LNCAP (cell line): ENCODE measurements at regions not wholly inside any gene's neighbourhood (a gene's known extent, or its start where the extent isn't known, plus 50 kb on each side); places are given as distances from the start of the nearest gene placed in this dataset.

ENCODE experiments used
- TF ChIP-seq, protein P1 (sequence below): fragments of 450-650 bp; IDR thresholded peaks from 2 replicates; pipeline ENCODE4 v1.5.1; 2017; ENCODE audit warnings: mild to moderate bottlenecking

DNA sequence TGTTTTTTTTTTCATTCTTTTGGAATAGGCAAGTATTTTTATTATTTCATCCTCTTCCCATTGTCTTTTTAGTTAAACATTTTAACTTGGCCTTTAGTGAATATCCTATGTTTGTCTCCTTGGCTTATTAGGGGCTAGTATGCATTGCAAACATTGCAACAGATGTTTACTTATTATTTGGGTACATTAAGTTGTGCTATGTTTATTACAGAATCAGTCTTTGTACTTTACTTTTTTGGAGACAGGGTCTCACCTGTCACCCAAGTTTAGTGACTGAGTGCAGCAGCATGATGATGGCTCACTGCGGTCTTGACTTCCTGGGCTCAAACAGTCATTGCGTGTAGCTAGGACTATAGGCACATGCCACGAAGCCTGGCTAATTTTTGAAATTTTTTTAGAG lies 51.1 kb upstream of the NUDT6 start:
- TF ChIP-seq, protein P1, sequence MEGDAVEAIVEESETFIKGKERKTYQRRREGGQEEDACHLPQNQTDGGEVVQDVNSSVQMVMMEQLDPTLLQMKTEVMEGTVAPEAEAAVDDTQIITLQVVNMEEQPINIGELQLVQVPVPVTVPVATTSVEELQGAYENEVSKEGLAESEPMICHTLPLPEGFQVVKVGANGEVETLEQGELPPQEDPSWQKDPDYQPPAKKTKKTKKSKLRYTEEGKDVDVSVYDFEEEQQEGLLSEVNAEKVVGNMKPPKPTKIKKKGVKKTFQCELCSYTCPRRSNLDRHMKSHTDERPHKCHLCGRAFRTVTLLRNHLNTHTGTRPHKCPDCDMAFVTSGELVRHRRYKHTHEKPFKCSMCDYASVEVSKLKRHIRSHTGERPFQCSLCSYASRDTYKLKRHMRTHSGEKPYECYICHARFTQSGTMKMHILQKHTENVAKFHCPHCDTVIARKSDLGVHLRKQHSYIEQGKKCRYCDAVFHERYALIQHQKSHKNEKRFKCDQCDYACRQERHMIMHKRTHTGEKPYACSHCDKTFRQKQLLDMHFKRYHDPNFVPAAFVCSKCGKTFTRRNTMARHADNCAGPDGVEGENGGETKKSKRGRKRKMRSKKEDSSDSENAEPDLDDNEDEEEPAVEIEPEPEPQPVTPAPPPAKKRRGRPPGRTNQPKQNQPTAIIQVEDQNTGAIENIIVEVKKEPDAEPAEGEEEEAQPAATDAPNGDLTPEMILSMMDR, result no peak

DNA sequence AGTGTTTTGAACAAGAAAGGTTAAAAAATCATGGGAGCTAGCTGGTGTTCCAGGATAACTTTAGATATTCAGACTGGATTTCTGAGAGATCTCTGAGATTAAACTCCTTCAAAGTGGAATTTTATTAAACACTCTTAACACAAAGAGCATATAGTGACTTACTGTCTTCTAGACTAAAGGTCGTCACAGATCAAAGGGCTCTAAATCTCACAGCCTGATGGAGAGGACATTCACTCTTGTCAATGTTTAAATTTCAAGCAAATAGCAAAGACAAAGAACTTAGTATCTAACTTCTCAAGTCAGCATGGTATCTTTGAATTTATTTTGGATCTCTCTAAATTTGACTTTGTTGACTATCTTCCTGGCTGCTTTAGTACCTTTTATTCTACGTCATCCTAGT lies 53.7 kb upstream of the NUDT6 start:
- TF ChIP-seq, protein P1, result no peak

DNA sequence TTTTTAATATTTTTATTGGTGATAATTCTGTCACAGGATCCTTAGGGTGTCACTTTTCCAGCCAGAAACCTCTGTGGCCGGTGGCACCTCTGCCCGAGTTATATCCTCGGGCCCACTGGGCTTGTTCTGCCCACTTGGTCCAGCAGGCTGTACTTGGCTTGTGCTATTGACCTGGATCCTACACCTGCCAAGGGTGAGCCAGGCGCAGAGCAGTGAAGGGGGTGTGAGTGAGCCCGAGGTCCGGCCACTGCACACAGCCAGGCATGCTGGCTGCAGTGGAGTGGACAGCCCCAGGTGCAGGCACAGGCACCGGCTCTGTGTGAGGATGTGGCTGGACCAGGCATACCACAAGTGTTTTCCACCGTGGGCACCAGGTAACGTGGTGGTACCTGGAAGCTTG lies 54.7 kb upstream of the NUDT6 start:
- TF ChIP-seq, protein P1, result no peak

DNA sequence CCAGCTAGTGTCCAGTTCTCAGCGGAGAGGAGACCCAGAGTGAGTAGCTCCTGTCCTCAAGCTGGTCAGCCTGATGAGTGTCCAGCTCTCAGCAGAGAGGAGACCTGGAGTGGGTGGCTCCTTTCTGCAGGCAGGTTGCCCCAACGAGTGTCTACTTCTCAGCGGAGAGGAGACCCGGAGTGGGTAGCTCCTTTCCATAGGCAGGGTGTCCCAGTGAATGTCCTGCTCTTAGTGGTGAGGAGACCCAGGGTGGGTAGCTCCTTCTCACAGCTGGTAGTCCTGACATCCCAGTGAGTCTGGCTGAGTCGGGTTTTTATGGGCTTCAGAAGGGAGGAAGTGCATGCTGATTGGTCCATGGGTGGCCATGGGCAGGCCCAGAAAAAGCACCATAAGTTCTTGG lies 55.7 kb upstream of the NUDT6 start:
- TF ChIP-seq, protein P1, result no peak

DNA sequence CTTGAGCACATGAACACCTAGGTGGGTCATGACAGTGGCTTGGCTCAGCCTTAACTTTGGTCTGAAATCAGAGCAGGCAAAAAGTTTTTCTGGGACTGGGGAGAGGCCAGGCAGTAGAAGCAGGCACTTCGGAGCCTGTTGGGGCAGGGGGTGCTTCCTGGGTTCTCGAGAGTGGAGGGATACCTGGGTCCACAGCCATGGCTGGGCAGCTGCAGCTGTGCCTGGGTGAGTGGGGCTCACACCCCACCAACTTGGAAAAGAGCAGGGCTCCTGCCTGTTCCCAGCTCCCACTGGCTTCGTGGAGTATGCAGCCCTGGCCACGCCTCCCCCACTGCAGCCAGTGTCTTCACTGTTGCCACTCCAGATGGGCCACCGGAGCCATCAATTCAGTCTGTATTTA lies 56.4 kb upstream of the NUDT6 start:
- TF ChIP-seq, protein P1, result no peak

DNA sequence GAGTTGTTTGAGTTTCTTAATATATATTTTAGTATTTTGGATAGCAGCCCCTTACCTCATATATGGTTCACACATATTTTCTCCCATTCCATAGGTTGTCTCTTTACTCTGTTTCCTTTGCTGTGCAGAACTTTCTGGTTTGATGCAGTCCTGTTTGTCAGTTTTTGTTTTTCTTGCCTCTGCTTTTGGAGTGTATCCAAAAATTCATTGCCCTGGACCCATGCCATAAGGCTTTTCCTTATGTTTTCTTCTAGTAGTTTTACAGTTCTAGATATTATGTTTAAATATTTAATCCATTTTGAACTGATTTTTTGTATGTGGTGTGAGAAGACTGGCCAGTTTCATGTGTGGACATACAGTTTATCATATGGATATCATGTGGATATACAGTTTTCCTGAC lies 58.5 kb upstream of the NUDT6 start:
- TF ChIP-seq, protein P1, result no peak

DNA sequence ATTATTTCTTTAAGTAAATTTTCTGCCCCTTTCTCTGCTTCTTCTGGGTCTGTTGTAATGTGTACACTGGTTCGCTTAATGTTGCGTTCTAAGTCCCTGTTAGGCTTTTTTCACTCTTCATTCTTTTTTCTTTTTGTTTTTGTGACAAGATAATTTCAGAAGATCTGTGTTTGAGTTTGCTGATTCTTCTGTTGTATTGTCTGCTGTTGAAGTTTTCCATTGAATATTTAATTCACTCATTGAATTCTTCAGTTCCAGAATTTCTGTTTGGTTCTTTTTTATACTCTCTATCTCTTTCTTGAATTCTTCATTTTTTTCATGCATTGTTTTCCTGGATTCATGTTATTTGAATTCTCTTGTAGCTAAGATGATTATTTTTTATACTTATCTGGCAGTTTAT lies 66.3 kb upstream of the NUDT6 start:
- TF ChIP-seq, protein P1, result no peak

DNA sequence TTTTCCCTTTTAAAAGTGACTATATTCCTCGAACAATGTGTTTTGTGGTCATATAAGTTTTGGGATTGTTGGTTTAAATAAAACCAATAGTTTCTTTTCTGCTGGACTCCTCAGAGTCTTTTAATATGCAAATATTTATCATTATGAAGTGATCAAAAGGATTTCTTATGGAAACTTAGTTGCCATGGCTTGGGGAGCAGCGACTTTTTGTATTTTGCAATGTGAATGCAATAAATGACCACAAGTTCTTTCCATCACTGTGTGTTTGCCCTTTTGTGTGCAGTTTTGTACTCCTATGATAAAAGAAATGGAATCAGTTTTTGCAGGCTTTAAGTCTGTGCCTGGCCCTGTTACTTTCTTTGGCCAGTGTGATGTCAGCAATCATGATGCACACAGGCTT lies 68.5 kb upstream of the NUDT6 start:
- TF ChIP-seq, protein P1, result no peak
